22Rv1 (cell line): ENCODE measurements at regions not wholly inside any gene's neighbourhood (a gene's known extent, or its start where the extent isn't known, plus 50 kb on each side); places are given as distances from the start of the nearest gene placed in this dataset.

Experiments
- H3K27ac ChIP-seq: fragments of 450-650 bp; 2 replicates; pipeline ENCODE4 v1.5.1; 2017
- ZFX ChIP-seq: fragments of 450-650 bp; IDR thresholded peaks from 2 replicates; pipeline ENCODE4 v1.6.1; 2017; ENCODE audit warnings: antibody characterized with exemption, borderline replicate concordance
- TF ChIP-seq, protein P1 (sequence below): fragments of 450-650 bp; IDR thresholded peaks from 2 replicates; pipeline ENCODE4 v1.5.1; 2017; ENCODE audit warnings: mild to moderate bottlenecking

DNA sequence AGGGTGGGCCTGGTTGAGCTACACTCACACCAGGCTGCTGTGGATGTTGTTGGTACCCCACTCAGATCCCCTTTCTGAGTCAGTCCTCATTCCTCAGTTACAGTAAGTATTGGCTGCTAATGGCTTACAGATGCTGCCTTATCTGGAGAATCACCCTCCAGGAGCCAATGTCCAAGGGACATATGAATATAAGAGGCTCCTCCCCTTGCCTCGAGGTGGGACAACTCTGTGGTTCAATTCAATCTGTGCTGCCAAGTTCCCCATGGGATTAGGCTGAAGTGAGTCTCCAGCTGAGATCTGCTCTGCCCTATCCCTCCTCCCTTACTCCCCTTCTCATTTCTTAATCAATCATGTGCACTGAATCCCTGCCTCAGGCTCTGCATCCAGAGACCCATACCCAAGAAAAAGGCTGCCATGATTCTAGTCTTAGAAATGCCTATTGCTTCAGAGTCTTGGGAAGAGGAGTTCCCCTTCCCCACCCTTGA, 168.8 kb upstream of the SYT13 start:
- H3K27ac ChIP-seq: no peak overlapping the region
- TF ChIP-seq, protein P1, sequence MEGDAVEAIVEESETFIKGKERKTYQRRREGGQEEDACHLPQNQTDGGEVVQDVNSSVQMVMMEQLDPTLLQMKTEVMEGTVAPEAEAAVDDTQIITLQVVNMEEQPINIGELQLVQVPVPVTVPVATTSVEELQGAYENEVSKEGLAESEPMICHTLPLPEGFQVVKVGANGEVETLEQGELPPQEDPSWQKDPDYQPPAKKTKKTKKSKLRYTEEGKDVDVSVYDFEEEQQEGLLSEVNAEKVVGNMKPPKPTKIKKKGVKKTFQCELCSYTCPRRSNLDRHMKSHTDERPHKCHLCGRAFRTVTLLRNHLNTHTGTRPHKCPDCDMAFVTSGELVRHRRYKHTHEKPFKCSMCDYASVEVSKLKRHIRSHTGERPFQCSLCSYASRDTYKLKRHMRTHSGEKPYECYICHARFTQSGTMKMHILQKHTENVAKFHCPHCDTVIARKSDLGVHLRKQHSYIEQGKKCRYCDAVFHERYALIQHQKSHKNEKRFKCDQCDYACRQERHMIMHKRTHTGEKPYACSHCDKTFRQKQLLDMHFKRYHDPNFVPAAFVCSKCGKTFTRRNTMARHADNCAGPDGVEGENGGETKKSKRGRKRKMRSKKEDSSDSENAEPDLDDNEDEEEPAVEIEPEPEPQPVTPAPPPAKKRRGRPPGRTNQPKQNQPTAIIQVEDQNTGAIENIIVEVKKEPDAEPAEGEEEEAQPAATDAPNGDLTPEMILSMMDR: no peak
- no peak for TF ChIP-seq ZFX

DNA sequence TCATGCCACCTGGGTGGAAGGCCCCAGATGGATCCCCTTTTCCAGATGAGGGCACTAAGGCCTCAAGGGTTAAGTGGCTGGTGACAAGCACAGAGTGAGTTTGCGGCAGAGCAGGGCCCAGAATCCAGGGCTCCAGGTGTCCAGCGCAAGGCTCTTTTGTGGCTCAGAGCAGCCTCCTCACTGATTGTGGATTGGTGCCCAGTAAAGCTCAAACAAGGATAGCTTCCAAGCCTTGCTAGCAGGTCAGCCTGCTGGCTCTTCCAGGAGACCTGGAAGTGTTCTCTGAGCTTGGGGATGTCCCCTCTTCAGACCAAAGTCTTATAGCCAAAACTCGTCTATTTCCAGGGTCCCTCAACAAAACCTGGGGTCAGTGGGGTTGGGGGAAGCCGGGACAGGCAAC, 167.6 kb upstream of the SYT13 start:
- TF ChIP-seq, protein P1: no peak
- TF ChIP-seq ZFX: no peak
- no peak overlapping the region for H3K27ac ChIP-seq

GRCh38 chr11:45451766-45452440, 165.8 kb upstream of the SYT13 start:
- H3K27ac ChIP-seq: no peak overlapping the region
- TF ChIP-seq, protein P1: no peak
- TF ChIP-seq ZFX: no peak

DNA sequence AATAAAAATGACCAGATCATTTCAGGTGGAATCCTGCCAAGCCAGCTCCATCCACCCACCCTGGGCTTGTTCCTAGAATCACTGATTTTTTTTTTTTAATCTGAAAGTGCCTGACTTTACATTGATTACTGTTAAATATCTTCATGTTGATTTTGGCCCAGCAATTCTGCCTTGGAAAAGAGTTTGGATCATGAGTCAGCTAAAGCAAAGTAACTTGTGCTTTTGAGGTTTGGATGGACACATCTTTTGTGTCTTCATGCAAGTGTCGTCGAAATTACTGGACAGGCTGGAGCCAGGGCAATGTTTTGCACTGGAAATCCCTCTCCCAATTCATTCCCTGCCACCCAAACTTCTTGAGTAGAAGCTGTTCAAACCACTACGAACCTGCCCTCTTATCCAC, 164.0 kb upstream of the SYT13 start:
- no peak overlapping the region for H3K27ac ChIP-seq
- no peak for TF ChIP-seq ZFX
- TF ChIP-seq, protein P1: no peak

DNA sequence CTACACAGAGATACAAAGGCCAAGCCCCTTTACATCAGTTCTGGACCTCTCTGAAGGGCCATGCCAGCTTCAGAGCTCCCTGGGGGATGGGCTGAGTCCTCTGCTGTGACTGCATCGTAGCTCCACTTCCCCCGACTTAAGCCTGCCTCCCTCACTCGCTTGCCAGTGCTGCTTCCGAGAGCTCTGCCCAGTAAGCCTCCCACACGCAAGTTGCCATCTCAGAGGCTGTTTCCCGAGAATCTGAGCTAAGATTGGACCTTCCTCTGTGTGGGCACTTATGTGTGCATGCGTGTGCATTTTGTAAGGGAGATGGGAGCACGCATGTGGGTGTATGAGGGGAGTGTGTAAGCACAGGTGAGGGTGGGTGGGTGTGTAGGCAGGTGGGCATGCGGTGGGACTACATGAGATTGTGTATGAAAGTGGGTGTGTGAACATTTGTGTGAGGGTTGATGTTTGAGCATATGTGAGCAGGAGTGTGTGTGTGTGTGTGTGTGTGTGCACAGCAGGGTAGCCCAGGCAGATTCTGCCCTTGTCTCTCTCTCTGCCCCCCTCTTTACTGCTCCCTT, 163.0 kb upstream of the SYT13 start:
- TF ChIP-seq, protein P1: no peak
- TF ChIP-seq ZFX: no peak
- no peak overlapping the region for H3K27ac ChIP-seq

GRCh38 chr11:45448561-45448960, 162.4 kb upstream of the SYT13 start:
- no peak for TF ChIP-seq ZFX
- TF ChIP-seq, protein P1: no peak
- no peak overlapping the region for H3K27ac ChIP-seq

DNA sequence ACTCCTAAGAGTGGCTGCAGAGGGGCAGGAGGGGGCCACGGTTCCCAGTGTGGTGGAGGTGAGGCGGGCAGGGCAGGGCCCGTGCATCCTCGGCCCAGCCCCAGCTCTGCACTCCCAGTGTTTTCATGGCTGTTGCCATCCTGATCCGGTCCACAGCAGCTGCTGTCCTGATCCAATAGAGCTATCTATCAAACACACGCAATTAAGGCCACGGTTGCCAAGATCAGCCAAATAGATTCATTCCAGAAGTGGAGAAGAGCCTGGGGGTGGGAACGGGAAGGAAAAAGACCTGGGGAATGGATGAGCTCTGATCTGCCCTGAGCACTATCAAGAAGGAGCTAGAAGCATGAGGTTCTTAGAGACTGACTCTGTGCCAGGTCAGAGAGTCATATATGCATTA, 160.9 kb upstream of the SYT13 start:
- TF ChIP-seq, protein P1: no peak
- TF ChIP-seq ZFX: no peak
- H3K27ac ChIP-seq: no peak overlapping the region
